Psoas muscle (tissue), 7 donors: ENCODE measurements at regions not wholly inside any gene's neighbourhood (a gene's known extent, or its start where the extent isn't known, plus 50 kb on each side); places are given as distances from the start of the nearest gene placed in this dataset.

Source experiments
- ATAC-seq, 4 donors: fragments of 200-7000 bp; cut with Tn5 transposase; one replicate each; pipeline ENCODE4 v1.9.1; 2020; ENCODE audit warnings: moderate library complexity in 3 of 4, mild to moderate bottlenecking in 2 of 4
- DNase-seq, 2 donors: peaks; one replicate each; pipeline ENCODE4 v3.0.0-alpha.2; 2020
- H3K27ac ChIP-seq: fragments of 200-600 bp; one replicate; pipeline ENCODE4 v1.8.0; 2022
- H3K27me3 ChIP-seq, 3 donors: fragments of 200-600 bp in 1 of 3; one replicate each; pipeline versions ENCODE4 v1.6.1 to v1.8.0; 2013 to 2022; ENCODE audit warnings: low read length in 2 of 3, mild to moderate bottlenecking in 2 of 3, moderate library complexity in 1 of 3; ENCODE audit not compliant: insufficient read depth in 3 of 3
- H3K36me3 ChIP-seq, 2 donors: fragments of 200-600 bp in 1 of 2; one replicate each; pipeline versions ENCODE4 v1.6.1 to v1.8.0; 2013 to 2022; ENCODE audit warnings: low read depth in 1 of 2, mild to moderate bottlenecking in 1 of 2, moderate library complexity in 1 of 2; ENCODE audit not compliant: insufficient read depth in 1 of 2
- H3K4me1 ChIP-seq: fragments of 200-600 bp; one replicate; pipeline ENCODE4 v1.8.0; 2022
- H3K4me3 ChIP-seq: fragments of 200-600 bp; one replicate; pipeline ENCODE4 v1.8.0; 2022; ENCODE audit warnings: mild to moderate bottlenecking
- H3K9me3 ChIP-seq: fragments of 200-600 bp; one replicate; pipeline ENCODE4 v1.8.0; 2022
- WGBS, 3 donors: extraction: QIAGEN DNeasy Blood & Tissue Kit; methylation state at CpG; one replicate each; pipeline versions ENCODE4 v1.1.6 to v1.1.7; 2013; 5-methylcytosine and 5-hydroxymethylcytosine counted together
- intact Hi-C, 2 donors: fragments of 100-400 bp; cut with DNase I; formaldehyde crosslinking; loops; one replicate each; pipeline versions ENCODE4 v1.11.0 to v1.14.2; 2022
- TF ChIP-seq, protein P1 (sequence below): fragments of 200-600 bp; IDR thresholded peaks from one replicate; pipeline ENCODE4 v1.8.0; 2022; ENCODE audit warnings: antibody characterized with exemption
- donor health status: healthy with polysubstance abuse.
- donor health status: DM: no; HTN: no; CAD: no; lungs with moderate emphysema.
- donor health status: Bipolar disorder and iron deficiency.
- donor health status: healthy.
- donor health status: DM: yes; HTN: yes; CAD: no.
- donor health status: DM: no; HTN: no; CAD: no.
- donor health status: DM: yes; HTN: yes; CAD: no.

GRCh38 chr16:11407047-11407982 lies 62.1 kb downstream of the RMI2 start:
- peak; percentile 56 to 77 (median 74) for ATAC-seq
- intact Hi-C loops: no loop called here
- DNase-seq: no peak
- WGBS, 3 donors: 87 to 89% (median 89%) methylated on average over 17 of the region's 17 CpGs
- H3K27me3 ChIP-seq: no peaks in the 10 kb centered on the region
- H3K4me3 ChIP-seq: no peak overlapping the region
- TF ChIP-seq, protein P1, sequence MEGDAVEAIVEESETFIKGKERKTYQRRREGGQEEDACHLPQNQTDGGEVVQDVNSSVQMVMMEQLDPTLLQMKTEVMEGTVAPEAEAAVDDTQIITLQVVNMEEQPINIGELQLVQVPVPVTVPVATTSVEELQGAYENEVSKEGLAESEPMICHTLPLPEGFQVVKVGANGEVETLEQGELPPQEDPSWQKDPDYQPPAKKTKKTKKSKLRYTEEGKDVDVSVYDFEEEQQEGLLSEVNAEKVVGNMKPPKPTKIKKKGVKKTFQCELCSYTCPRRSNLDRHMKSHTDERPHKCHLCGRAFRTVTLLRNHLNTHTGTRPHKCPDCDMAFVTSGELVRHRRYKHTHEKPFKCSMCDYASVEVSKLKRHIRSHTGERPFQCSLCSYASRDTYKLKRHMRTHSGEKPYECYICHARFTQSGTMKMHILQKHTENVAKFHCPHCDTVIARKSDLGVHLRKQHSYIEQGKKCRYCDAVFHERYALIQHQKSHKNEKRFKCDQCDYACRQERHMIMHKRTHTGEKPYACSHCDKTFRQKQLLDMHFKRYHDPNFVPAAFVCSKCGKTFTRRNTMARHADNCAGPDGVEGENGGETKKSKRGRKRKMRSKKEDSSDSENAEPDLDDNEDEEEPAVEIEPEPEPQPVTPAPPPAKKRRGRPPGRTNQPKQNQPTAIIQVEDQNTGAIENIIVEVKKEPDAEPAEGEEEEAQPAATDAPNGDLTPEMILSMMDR: peak; percentile 64
- no peaks in the 10 kb centered on the region for H3K4me1 ChIP-seq
- no peaks in the 10 kb centered on the region for H3K36me3 ChIP-seq
- no peak overlapping the region for H3K27ac ChIP-seq
- no peaks in the 10 kb centered on the region for H3K9me3 ChIP-seq

- DNase-seq (no peak), ATAC-seq (no peak)
- TF ChIP-seq, protein P1: no peak
- Histone ChIP-seq H3K27me3 (no peaks in the 10 kb centered on the region), H3K9me3 (no peaks in the 10 kb centered on the region), H3K4me1 (no peaks in the 10 kb centered on the region), H3K27ac (no peak overlapping the region), H3K36me3 (no peaks in the 10 kb centered on the region), H3K4me3 (no peak overlapping the region)
- 66 to 88% (median 85%) methylated on average over 8 of the region's 8 CpGs for WGBS, 3 donors
- intact Hi-C loops: no loop called here
Observed at GRCh38 chr16:11408216-11408615, 63.0 kb downstream of the RMI2 start.

DNA sequence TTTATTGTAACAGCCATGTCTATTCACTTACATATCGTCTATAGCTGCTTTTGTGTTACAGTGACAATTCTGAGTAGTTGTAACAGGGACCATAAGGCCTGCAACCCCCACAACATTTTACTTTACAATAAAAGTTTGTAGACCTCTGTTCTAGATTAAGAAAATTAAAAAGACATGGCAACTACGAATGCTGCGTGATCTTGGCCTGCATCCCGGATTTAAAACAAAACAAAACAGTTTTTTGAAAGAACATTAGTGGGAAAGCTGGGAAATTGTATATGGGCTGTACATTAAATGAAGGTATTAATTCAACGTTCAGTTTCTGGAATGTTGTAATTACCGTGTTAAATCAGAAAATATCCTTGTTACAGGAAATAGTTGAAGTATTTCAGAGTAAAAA lies 64.1 kb downstream of the RMI2 start:
- H3K27me3 ChIP-seq: no peaks in the 10 kb centered on the region
- DNase-seq (no peak), ATAC-seq (no peak)
- H3K27ac ChIP-seq: no peak overlapping the region
- H3K9me3 ChIP-seq: no peaks in the 10 kb centered on the region
- 55 to 62% (median 57%) methylated on average over 6 of the region's 6 CpGs for WGBS, 3 donors
- no peak overlapping the region for H3K4me3 ChIP-seq
- H3K4me1 ChIP-seq: no peaks in the 10 kb centered on the region
- intact Hi-C loops: no loop called here
- TF ChIP-seq, protein P1: no peak
- no peaks in the 10 kb centered on the region for H3K36me3 ChIP-seq

DNA sequence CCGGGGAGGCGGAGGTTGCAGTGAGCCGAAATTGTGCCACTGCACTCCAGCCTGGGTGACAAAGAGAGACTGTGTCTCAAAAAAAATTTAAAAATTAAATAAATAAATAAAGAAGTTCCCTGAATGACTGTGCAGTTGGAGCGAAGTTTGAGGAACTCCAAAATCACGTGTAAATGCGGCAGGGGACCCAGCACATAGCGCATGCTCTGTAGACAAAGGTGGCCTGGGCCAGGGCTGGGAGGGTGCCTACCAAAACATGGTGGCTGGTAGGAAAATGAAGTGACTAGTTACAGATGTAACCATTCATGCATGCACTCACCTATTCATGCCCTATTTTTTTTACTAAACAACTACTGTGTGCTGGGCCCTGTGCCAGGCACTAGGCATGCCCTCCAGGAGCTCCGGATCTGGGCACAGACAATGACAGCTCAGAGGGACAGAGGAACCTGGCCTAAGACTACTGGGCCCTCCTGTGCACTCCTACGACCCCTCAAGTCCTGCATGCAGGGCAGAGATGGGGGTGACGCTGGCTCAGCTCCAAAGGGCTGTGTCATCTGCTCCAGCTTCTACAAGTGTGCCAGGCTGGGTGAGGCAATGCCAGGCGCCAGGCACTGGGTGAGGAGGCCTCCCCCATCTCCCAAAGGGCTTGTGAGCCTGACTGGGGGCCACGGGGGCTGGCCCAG lies 65.3 kb downstream of the RMI2 start:
- WGBS, 3 donors: 81 to 85% (median 82%) methylated on average over 12 of the region's 12 CpGs
- H3K27ac ChIP-seq: no peak overlapping the region
- H3K4me3 ChIP-seq: no peak overlapping the region
- no peaks in the 10 kb centered on the region for H3K36me3 ChIP-seq
- H3K4me1 ChIP-seq: no peaks in the 10 kb centered on the region
- DNase-seq (no peak), ATAC-seq (peak in 2 of 4 donors; percentile 24 to 30)
- TF ChIP-seq, protein P1: no peak
- no peaks in the 10 kb centered on the region for H3K9me3 ChIP-seq
- H3K27me3 ChIP-seq: no peaks in the 10 kb centered on the region
- intact Hi-C loops: no loop called here
